AG10803 (cell line): ENCODE measurements at regions not wholly inside any gene's neighbourhood (a gene's known extent, or its start where the extent isn't known, plus 50 kb on each side); places are given as distances from the start of the nearest gene placed in this dataset.

Experiments used
- DNase-seq: peaks from one replicate; pipeline ENCODE4 v3.0.0; 2010; ENCODE audit warnings: low read depth
- H3K4me3 ChIP-seq: 2 replicates; pipeline ENCODE4 v1.5.1; 2011; ENCODE audit warnings: mild to moderate bottlenecking, low read length, control low read depth
- CTCF ChIP-seq: conservative IDR thresholded peaks from 2 replicates; pipeline ENCODE4 v1.5.1; 2011; ENCODE audit warnings: mild to moderate bottlenecking, low read length, control low read depth, inconsistent platforms

GRCh38 chr4:66837279-66837922 is 707.9 kb downstream of the CENPC start:
- TF ChIP-seq CTCF = no peak
- no peak overlapping the region for H3K4me3 ChIP-seq
- DNase-seq = no peak

GRCh38 chr4:66829310-66829709 is 716.0 kb downstream of the CENPC start:
- DNase-seq = no peak
- no peak for TF ChIP-seq CTCF

GRCh38 chr4:66820681-66821080 is 724.6 kb downstream of the CENPC start:
- no peak for DNase-seq
- no peak for TF ChIP-seq CTCF

More at GRCh38 chr4:66829310-66829709, 716.0 kb downstream of the CENPC start:
- H3K4me3 ChIP-seq = no peak overlapping the region

DNA sequence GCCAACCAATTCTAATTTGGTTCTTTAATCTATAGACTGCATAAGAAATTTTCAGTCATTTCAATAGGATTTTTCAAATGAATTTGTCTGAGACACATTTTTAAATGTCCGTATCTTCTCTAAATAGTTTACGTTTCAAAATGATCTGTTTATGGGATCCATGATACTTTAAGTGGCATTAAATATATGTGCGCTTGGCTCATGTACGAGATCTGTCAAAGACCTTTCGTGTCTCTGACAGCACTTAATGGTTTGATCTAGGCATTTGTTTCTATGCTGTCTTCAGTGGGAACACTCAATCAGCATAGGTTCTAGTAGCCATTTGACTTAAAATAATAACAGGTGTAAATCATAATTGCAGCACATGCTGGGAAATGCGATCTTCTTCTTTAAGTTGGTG is 731.0 kb downstream of the CENPC start:
- no peak for DNase-seq
- H3K4me3 ChIP-seq = no peak overlapping the region
- no peak for TF ChIP-seq CTCF

More at GRCh38 chr4:66820681-66821080, 724.6 kb downstream of the CENPC start:
- no peak overlapping the region for H3K4me3 ChIP-seq

DNA sequence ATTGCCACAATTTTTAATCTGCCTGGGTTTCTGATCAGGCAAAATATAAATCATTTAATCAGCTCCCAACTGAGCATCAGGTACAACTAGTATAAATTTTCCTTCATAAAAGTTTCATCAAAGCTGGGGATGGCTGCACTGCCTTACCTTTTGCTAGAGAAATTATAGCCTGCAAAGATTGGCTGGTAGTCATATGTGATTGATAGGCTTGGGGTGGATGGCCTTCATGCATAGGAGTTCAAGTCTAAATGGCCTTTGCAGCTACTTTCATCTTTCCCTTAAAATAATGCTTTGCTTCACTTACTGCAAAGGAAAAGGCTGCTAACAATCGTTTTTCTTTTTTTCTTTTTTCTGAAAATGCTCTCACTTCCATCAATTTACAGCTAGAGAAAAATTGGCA is 739.7 kb downstream of the CENPC start:
- no peak overlapping the region for H3K4me3 ChIP-seq
- no peak for DNase-seq
- no peak for TF ChIP-seq CTCF

GRCh38 chr4:66804979-66805378 is 740.3 kb downstream of the CENPC start:
- no peak overlapping the region for H3K4me3 ChIP-seq
- TF ChIP-seq CTCF = no peak
- no peak for DNase-seq

GRCh38 chr4:66797608-66798007 is 747.7 kb downstream of the CENPC start:
- no peak for TF ChIP-seq CTCF
- H3K4me3 ChIP-seq = no peak overlapping the region
- DNase-seq = no peak
